ENCODE measurements at regions not wholly inside any gene's neighbourhood (a gene's known extent, or its start where the extent isn't known, plus 50 kb on each side); places are given as distances from the start of the nearest gene placed in this dataset.

DNA sequence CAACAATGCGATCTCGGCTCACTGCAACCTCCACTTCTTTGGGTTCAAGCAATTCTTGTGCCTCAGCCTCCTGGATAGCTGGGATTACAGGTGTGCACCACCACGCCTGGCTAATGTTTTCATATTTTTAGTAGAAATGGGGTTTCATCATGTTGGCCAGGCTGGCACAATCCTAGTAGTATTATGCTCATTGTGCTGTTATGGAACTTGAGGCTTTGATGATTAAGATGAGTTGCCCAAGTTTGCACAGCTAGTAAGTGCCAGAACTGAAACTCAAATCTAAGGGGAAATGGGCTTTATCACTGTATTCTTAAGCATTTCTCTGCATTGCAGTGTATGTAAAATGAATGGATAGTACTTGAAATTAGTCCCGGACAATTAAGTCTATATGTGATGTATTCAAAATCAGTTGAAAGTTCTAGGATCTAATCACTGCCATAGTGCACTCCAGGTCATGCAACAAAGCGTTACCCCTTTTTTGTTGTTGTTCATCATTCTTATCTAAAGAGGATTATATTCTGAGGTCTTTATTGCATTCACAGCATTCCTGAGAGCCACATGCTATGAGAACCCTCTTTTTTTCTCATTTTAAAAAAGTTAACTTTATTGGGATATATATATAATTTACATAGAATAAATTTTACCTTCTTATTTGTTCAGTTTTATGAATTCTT lies 378.7 kb upstream of the CNTN6 start:
- no peak overlapping the region for H3K4me3 Mint-ChIP-seq (ENCODE audit: low read depth)
- no peak for DNase-seq (ENCODE audit: low spot score, unreplicated experiment)
- H3K4me1 Mint-ChIP-seq (ENCODE audit: low read depth): peaks cover 16% of the 10 kb centered on the region
- no peaks in the 10 kb centered on the region for H3K36me3 Mint-ChIP-seq (ENCODE audit: insufficient read depth)
- peaks cover 5% of the 10 kb centered on the region for H3K9me3 Mint-ChIP-seq (ENCODE audit: low read depth)
- TF ChIP-seq, protein P1, sequence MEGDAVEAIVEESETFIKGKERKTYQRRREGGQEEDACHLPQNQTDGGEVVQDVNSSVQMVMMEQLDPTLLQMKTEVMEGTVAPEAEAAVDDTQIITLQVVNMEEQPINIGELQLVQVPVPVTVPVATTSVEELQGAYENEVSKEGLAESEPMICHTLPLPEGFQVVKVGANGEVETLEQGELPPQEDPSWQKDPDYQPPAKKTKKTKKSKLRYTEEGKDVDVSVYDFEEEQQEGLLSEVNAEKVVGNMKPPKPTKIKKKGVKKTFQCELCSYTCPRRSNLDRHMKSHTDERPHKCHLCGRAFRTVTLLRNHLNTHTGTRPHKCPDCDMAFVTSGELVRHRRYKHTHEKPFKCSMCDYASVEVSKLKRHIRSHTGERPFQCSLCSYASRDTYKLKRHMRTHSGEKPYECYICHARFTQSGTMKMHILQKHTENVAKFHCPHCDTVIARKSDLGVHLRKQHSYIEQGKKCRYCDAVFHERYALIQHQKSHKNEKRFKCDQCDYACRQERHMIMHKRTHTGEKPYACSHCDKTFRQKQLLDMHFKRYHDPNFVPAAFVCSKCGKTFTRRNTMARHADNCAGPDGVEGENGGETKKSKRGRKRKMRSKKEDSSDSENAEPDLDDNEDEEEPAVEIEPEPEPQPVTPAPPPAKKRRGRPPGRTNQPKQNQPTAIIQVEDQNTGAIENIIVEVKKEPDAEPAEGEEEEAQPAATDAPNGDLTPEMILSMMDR (IDR thresholded peaks at IDR 0.05; ENCODE audit: unreplicated experiment): no peak
- H3K27me3 Mint-ChIP-seq: no peaks in the 10 kb centered on the region
- H3K27ac Mint-ChIP-seq: no peak overlapping the region

DNA sequence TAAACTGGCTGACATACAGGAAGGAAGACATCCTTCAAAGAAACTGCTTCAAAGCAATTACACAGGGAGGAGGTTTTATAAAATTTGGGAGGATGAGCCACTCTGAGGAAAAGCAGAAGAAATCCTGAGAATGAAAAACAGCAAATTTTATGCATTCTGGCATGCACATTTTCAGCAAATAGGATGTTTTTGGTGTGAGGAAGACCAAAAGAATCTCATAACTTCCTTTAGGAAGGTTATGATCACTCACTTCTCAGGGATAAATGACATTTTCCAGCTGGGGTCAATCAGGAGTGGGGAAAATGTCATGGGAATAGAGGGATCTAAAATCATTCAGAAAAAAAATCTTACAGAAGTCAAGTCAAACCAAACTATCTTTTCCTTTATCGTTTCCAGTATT lies 371.7 kb upstream of the CNTN6 start:
- Mint-ChIP-seq H3K36me3 (ENCODE audit: insufficient read depth) (no peaks in the 10 kb centered on the region), H3K27me3 (peaks cover 3% of the 10 kb centered on the region), H3K4me1 (ENCODE audit: low read depth) (peaks cover 8% of the 10 kb centered on the region), H3K9me3 (ENCODE audit: low read depth) (peaks cover 5% of the 10 kb centered on the region), H3K4me3 (ENCODE audit: low read depth) (no peak overlapping the region), H3K27ac (no peak overlapping the region)
- TF ChIP-seq, protein P1 (IDR thresholded peaks at IDR 0.05; ENCODE audit: unreplicated experiment): no peak
- no peak for DNase-seq (ENCODE audit: low spot score, unreplicated experiment)

DNA sequence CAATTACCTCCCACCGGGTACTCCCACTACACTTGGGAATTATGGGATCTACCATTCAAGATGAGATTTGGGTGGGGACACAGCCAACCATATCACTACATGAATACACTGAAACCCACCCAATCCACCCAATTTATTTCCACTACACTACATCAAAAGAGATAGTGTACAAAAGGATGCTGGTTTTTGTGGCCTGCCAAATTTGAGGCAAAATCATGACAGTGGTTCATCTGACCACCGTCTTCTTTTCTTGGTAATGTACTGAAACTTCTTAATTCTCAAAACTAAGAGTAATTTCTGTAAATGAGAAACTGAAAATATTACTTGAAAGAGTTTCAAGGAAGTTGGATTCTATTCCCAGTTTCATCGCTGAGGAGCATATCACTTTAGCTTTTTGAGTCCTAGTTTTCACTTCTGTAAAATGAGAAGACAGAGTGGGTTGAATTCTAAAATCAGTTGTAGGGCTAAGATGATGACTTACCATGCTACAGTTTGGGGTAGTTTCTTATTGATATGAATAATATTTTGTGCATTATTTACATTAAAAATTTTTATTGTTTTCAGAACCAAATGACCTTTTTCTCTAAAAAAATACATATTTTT lies 360.4 kb upstream of the CNTN6 start:
- Mint-ChIP-seq H3K27me3 (no peaks in the 10 kb centered on the region), H3K9me3 (ENCODE audit: low read depth) (no peaks in the 10 kb centered on the region), H3K27ac (no peak overlapping the region), H3K4me3 (ENCODE audit: low read depth) (no peak overlapping the region), H3K4me1 (ENCODE audit: low read depth) (no peaks in the 10 kb centered on the region), H3K36me3 (ENCODE audit: insufficient read depth) (no peaks in the 10 kb centered on the region)
- no peak for DNase-seq (ENCODE audit: low spot score, unreplicated experiment)
- TF ChIP-seq, protein P1 (IDR thresholded peaks at IDR 0.05; ENCODE audit: unreplicated experiment): no peak

- Mint-ChIP-seq H3K9me3 (ENCODE audit: low read depth) (no peaks in the 10 kb centered on the region), H3K27ac (no peak overlapping the region), H3K4me1 (ENCODE audit: low read depth) (no peaks in the 10 kb centered on the region), H3K36me3 (ENCODE audit: insufficient read depth) (no peaks in the 10 kb centered on the region), H3K27me3 (no peaks in the 10 kb centered on the region), H3K4me3 (ENCODE audit: low read depth) (no peak overlapping the region)
- TF ChIP-seq, protein P1 (IDR thresholded peaks at IDR 0.05; ENCODE audit: unreplicated experiment): no peak
- no peak for DNase-seq (ENCODE audit: low spot score, unreplicated experiment)
These were observed 359.5 kb upstream of the CNTN6 start for GRCh38 chr3:733313-733712.

GRCh38 chr3:757711-758110 lies 335.1 kb upstream of the CNTN6 start:
- Mint-ChIP-seq H3K36me3 (ENCODE audit: insufficient read depth) (no peaks in the 10 kb centered on the region), H3K27me3 (no peaks in the 10 kb centered on the region), H3K4me1 (ENCODE audit: low read depth) (no peaks in the 10 kb centered on the region), H3K4me3 (ENCODE audit: low read depth) (no peak overlapping the region), H3K9me3 (ENCODE audit: low read depth) (peaks cover 18% of the 10 kb centered on the region), H3K27ac (no peak overlapping the region)
- TF ChIP-seq, protein P1 (IDR thresholded peaks at IDR 0.05; ENCODE audit: unreplicated experiment): no peak
- DNase-seq (ENCODE audit: low spot score, unreplicated experiment): no peak

Data from progenitor cell of endocrine pancreas (in vitro differentiated cells).